Skin of body (tissue), 1 donor: ENCODE measurements at regions not wholly inside any gene's neighbourhood (a gene's known extent, or its start where the extent isn't known, plus 50 kb on each side); places are given as distances from the start of the nearest gene placed in this dataset.

Experiments
- DNase-seq: peaks from one replicate; lab custom pipeline; 2025; lab: John Stamatoyannopoulos, UW

DNA sequence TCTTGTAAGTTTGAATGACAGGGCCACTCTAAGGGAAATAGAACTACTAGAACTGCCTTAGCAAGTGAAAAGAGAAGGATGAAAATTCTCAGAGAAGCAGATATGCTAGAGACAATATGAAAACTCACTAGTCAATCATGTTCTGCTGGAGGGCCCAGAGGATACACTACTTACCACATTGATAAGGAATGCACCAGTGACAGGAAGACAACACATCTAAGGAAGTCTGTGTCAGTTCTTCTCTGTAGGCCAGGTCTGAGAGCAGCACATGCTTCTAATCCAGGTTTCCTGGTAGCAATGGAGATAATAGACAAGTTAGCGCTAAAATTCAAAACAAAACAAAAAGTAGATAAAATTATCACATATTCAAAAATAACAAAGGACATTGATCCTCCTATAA, 235.2 kb upstream of the AKR1E2 start:
- DNase-seq, result no peak

DNA sequence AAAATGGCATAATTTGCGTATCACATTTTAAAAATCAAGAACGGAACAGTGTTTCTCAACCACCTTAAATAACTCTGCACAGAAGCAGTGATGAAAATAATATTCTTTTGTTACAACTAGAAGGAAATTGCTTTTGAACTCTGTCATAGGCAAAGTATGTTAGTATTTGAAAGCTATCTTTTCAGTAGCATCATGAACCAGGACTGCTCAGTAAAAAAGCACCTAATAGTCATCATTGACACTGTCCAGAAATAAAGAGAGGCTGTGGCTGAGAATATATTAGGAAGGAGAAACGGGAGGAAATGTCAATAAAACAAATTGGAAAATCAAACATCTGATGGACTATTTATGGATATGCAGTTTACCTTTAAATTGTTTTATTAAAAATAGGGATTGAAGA, 237.2 kb upstream of the AKR1E2 start:
- DNase-seq, result no peak

DNA sequence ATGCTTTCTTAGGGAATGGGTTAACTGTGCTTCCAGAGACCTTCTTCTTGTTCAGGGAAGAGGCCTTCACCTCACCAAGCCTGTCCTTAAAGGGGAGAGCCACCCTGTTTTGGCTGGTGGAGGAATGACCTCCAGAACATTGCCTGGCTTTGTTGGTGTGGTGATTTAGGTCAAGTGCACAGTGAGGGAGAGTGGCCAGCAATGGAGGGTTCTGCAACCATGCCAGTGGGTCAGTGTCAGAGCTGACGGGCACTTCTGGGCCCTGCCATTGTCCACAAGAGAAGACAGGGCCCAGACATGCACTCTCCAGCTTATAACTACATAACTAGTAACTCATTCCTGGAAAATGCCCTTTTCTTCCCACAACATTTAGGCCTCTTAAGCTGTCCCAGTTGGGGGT, 238.5 kb upstream of the AKR1E2 start:
- DNase-seq, result no peak

DNA sequence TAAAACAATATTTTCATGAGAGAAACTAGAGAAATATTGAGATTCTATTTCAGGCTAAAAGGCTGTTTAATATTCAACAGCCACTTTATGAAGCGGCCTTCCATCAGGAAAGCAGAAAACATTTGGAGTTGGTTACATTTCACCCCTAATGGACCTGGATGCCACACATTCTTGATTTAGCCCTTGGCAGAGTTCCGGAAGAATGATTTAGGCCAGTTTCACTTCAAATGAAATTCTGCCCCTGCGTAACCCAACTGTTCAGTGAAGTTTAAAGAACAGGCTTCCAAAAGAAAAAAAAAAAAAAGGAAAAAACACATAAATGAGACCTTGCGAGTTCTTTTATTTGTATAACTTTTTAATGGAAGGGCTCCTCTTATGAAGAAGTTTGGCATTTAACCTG, 239.2 kb upstream of the AKR1E2 start:
- no peak for DNase-seq

DNA sequence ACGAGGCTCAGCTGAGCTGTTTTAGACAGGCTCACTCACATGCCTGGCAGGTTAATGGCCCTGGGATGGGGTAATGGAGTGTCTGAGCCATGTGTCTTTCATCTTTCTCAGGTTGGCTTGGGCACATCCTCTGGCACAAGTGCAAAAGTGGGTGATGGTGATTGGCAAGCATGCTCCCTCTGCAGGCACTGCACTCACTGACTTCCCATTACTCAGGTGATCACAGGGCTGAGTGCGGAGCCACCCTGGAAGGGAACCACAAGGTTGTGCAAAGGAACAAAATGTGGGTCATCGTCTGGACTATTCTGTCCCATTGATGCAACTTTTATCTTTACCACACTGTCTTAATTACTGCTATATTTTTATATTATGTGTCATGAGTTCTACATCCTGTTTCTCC, 244.1 kb upstream of the AKR1E2 start:
- no peak for DNase-seq

DNA sequence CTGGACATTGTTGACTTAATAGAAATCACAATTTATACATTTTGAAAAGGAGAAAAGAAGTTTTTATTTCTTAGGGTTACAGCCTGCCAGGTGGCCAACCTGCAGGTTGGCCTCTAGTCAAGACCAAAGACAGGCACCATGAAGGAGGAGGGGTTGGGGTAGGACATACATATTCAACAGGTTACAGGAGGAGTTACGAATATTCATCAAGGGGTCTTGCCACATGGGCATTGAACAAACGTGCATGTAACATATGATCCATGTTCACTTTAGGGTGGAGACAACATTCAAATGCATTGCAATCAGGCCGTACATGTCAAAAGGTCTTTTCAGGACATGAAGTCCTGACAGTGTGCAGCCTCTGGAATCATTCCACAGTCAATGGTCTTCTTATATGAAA, 246.2 kb upstream of the AKR1E2 start:
- DNase-seq, result no peak

DNA sequence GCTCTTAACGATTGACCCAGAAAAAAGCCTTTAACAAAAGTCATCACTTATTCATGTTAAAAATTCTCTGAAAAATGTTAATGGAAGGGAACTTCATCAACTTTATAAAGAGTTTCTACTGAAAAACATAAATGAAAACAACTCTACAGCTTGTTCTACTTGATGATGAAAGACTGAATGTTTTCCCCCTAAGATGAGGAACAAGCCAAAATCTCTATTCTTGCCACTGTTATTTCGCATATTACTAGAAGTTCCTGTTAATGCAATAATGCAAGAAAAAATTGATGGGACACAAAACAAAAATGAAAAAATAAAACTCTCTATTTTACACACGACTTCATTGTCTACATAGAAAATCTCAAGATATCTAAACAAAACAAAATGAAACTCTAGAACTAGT, 249.8 kb upstream of the AKR1E2 start:
- DNase-seq, result no peak

DNA sequence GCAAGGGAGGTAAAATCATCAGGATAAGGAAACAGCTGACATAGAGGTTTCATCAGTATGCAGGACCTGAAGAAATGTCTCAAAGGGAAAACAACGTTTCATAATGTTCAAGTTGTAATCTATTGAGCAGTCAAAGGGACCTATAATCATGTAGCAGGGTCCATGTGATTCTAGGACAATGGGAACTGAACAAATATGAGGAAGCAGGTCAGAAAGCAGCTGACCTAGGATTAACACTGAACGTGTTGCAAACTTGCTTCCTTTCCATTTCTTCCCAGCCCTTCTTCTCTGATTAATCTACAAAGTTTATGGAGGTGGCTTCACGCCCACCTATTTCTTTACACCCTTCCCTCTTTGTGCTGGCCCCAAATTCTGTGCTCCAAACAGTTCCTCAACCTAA, 256.9 kb upstream of the AKR1E2 start:
- no peak for DNase-seq

DNA sequence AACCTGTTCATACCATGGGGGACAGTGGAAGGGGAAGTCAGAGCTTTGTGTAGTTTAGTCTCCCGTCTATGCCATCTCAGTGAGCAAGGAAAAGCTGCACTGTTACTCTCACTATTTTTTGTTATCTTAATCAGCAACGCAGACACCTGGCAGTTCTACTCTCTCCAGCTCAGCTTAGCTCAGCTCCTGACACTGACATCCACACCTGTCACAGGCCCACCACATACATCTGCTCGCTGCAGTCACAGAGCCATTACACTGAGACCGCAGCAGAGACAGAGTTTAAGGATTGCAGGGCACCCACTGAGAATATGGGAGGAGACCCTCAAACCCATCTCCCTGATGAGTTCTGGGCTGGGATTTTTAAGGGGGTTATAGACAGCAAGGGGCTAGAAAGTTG, 257.3 kb upstream of the AKR1E2 start:
- DNase-seq, result no peak

DNA sequence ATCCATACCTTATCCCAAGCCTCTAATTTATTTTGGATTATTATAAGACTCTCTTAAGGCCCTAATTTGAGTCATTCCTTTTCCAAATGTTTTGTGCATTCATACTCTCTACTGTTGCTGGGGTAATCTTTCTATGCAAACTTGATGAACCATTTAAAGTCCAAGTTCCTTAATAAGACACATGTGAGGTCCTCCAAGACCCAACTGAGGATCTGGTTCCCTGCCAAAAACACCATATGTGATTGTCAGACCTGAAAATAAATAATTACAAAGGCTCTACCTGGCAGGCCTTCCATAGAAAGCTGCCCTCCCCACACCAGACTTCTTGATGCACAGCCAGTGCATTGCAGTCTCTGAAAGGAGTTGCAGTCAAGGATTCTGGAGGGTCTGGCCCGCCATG, 257.9 kb upstream of the AKR1E2 start:
- DNase-seq, result no peak

DNA sequence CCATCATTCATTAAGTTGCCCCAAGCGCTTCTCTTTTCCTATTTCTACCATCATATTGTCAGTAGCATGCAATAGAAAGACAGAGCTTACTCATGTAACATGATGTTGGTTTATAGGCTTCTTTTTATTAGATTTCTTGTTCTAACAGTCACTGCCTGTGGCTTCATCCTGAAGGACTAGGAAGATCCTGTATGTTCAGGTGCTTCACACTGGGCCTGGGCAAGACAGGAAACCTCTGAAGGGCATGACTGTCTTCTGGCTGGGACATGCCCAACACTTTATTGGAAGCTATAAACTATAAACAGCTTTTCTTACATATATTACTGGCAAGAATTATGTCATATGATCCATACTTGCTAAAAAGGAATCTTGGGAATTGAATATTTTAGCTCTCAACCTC, 258.4 kb upstream of the AKR1E2 start:
- no peak for DNase-seq

DNA sequence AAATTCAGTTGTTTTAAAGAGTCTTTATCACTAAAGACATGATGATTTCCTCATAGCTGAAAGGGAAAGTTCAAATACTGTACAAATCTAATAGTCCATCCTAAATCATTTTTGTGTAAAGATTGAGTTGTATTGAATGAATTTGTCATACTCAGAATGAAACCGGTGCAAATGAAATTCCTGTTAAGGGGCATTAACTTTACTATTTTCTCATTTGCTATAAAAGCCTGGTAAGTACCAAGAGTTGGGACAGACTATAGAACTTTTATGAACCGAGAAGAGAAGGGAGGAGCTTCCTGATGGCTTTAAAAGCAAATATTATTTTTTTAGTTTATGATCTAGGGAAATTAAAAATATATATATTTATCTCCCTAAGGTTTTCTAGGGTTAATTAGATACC, 260.0 kb upstream of the AKR1E2 start:
- no peak for DNase-seq

DNA sequence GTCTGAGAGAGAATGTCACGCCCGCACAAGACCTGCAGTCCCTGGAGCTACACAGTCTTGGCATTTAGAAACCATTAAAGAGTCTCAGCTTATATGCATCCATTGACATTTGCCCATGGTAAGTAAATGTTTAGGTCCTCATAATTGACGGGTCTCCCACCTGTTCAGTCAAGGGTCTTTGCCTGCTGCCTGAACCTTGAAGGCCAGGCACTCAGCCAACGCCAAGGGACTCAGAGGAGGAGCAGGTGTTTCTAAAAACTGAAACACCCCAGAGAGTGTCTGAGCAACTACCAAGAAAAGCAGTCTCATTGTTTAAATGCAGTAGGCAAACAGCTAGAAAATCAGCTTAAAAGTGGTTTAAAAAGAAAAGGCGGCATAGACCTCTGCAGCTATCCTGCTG, 264.7 kb upstream of the AKR1E2 start:
- no peak for DNase-seq

DNA sequence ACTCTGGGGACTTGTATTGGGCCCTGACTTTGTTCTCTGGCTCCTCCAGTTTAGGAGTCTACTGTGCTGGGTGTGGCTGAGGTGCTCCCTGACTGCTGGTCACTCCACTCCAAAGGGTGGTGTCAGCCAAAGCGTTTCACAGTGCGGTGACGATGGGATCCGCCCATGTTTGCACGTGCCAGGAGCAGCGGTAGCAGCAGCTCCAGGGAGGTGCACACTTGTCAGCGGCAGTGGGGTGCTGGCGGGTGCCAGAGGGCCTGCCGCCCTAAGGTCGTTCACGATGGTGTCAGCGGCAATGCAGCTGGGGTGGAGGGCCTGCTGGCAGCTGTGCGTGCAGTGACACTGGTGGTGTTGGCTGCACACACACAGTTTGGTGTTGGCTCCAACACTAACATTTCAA, 268.5 kb upstream of the AKR1E2 start:
- no peak for DNase-seq

DNA sequence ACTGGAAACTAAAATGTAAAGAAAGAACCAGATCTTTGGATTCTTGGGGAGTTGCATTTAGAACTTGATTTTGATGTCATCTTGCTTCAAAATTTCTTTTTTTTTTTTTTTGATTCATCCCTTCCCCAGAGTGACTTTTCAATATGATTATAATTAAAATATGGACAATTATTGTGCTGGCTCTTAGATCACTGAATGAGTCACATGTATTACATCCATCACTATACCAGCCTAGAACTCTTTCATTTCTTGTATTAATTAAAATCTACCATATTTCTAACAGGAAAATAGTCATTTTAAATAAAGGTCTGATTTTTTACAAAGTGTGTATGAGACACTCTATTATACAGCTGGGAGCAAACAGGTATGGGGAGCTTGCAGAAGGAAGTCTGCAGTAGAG, 269.5 kb upstream of the AKR1E2 start:
- no peak for DNase-seq

DNA sequence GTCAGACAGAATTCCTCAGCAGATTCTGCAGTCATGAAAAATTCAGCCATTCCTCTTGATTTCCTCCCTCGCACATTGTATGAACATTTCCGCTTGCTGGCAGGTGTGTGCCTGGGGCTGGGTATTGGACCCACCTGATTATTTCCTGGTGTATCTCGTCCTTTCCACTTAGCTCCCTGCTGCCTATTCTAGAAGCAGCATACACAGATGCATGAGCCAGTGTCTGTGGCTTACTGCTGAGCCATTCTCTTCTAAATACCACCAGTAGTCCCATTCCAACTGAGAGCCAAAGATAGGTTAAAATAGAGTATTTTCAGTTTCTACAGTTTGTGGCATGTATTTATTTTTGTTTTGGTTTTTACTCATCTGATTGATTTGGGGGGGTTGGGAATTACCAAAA, 270.1 kb upstream of the AKR1E2 start:
- no peak for DNase-seq

DNA sequence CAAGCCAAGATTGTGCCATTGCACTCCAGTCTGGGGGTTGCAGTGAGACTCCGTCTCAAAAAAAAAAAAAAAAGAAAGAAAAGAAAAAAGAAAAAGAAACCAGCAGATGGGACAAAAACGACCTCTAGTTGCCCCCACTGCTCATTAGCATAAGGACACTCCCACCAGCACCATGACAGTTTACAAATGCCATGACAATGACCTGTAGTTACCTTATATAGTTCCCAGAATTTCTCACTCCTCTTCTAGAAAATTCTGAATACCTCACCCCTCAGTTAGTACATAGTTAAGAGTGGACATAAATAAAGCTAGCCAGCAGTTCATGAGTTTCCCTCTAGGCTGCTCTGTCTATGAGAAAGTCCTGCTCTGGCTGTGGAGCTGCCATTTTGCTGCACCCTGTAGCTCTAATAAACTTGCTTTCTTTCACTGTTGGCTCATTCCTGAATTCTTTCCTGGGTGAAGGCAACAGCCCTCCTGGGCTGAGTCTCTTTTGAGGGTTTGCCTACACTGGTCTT, 276.8 kb upstream of the AKR1E2 start:
- no peak for DNase-seq

DNA sequence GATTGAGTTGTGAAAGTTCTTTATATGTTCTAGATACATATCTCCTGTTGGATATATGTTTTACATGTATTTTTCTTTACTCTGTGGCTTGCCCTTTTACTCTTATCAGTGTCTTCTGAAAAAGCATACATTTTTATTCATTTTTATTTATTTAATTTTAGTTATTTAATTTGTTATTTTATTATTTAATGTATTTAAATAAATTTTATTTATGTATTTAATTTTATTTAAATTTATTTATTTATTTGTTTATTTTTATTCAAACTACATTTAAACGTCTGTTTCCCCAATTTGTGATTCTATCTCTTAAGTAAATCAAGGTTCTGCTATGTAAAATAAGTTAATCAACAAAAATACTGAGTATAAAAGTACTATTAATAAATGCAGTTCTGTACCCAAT, 279.1 kb upstream of the AKR1E2 start:
- no peak for DNase-seq

DNA sequence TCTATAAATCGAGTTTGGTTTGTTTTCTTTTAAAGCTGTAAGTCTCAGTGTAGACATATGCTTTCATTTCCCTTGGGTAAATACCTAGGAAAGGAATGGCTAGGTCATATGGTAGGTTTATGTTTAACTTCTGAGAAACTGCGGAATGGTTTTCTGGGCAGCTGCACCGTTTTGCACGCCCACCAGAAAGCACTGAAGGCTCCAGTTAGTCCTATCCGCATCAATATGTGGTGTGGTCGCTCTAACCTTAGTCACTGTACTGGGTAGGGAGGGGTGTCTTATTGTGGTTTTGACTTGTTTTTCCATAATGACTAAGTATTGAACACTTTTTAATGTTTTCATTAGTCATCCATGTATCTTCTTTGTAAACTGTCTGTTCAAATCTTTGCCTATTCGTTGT, 279.5 kb upstream of the AKR1E2 start:
- DNase-seq, result no peak

DNA sequence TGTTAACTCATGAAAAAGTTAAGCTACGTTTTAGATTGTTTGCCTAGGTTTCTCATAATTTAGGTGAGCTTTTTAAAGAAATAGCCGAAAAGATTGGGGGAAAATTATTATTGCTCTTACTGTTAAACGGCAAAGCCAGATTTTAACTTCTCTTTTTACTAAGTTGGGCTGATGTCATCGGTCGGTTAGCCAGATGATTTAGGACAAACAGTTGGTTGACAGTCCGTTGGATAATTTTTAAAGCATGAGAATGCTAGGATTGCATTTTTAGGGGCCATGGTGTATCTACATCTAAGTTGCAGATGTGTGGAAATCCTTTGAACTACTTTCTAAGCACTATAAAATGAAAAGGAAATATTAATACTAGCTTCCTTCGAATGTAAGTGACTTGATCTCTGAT, 280.9 kb upstream of the AKR1E2 start:
- peak; percentile 49 for DNase-seq

DNA sequence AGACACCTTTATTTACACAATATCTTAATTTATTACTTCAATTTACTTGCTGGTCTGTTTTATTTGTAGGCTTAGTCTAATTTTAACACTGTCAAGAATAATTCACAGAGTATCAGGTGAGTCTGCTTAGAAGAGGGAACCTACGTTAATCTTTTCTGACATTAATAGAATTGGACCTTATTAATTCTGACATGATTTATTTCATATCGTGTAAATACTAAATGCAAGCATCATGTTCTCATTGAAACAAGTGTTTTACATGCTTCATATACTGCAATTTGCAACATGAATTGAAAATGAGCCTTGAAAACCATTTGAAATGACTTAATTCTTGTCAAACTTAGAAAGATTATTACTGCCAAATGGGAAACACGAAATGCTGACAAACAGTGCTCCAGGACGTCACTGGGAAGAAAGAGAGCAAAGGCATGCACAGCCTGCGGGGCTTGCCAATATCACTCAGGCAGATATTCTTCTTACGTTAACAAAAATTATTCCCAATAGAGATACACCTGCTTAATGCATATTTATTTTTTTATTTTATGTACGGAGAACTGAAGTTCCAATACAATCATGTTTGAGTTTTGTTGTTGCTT, 282.0 kb upstream of the AKR1E2 start:
- DNase-seq, result peak; percentile 83

DNA sequence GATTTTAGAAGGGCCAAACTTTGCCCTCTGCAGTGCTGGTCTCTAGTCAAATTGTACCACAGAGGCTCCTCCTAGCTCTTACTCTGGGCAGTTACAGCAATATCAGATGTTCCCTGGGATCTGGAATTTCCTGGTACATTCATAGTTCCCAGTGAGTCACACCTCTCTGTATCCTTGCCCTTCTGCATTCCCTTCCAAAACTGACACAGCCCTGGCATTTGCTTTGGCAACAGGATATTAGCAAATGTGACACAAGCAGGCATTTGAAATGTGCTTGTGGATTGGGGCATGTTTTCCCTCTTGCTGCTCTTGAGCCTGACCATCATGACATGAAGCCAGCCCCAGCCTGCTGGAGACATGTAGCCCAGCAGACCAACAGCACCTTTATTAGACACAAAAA, 284.7 kb upstream of the AKR1E2 start:
- no peak for DNase-seq

DNA sequence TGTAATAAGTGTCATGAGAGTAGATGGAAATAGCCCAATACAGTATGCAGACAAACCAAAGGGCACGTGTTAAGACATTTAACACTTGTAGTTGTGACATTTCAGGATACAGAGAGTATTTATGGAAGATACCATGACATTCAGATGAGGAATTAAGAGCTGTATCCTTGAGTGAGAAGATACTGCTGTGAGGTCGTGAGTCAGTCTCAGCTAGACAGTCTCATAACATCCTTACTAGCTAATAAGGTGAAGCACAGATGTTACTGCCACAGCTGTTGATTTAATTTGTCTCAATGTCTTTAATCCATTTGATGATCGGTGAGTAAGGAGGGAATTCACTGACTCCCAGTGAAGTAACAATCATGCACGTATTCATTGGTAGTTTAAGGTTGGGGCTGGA, 288.0 kb upstream of the AKR1E2 start:
- no peak for DNase-seq

DNA sequence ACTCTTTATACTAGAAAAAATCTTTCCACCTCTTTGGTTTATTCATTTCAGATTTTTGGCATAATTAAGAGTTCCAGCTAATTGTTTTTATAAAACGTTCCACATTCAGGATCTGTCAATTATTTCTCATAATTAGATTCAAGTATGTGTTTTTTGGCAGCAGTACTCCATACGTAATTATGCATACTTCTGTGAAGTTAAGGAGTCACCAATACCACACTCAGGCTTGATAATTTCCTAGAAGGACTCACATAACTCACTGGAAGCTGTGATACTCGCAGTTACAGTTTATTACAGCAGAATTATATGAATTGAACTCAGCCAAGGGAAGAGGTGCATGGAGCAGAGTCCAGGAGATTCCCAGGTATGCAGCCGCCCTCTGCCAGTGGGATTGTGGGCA, 290.5 kb upstream of the AKR1E2 start:
- DNase-seq, result peak; percentile 19
